Ammon's horn (tissue), 1 donor: ENCODE measurements at regions not wholly inside any gene's neighbourhood (a gene's known extent, or its start where the extent isn't known, plus 50 kb on each side); places are given as distances from the start of the nearest gene placed in this dataset.
A peak's percentile ranks its signal among the peaks of the same experiment; 100 is the strongest.

Experiments
- DNase-seq: peaks from one replicate; pipeline ENCODE4 v3.0.0-alpha.2; 2016; ENCODE audit warnings: low spot score

DNA sequence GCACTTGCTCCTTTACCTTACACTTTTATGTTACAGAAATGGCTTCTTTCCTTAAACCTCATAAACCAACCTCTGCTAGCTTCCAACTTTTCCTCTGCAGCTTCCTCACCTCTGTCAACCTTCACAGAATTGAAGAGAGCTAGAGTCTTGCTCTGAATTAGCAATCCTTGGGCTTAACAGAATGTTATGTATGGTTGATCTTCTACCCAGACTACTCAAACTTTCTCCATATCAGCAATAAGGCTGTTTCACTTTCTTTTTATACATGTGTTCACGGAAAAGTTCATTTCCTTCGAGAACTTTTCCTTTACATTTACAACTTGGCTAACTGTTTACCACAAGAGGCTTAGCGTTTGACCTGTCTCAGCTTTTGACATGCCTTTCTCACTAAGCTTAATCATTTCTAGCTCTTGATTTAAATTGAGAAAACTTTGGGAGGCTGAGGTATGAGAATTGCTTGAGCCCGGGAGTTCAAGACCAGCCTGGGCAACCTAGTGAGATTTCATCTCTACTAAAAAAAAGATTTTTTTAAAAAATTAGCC lies 207.3 kb downstream of the BMP7 start:
- no peak for DNase-seq

GRCh38 chr20:57060407-57061050 lies 205.9 kb downstream of the BMP7 start:
- DNase-seq, result no peak

DNA sequence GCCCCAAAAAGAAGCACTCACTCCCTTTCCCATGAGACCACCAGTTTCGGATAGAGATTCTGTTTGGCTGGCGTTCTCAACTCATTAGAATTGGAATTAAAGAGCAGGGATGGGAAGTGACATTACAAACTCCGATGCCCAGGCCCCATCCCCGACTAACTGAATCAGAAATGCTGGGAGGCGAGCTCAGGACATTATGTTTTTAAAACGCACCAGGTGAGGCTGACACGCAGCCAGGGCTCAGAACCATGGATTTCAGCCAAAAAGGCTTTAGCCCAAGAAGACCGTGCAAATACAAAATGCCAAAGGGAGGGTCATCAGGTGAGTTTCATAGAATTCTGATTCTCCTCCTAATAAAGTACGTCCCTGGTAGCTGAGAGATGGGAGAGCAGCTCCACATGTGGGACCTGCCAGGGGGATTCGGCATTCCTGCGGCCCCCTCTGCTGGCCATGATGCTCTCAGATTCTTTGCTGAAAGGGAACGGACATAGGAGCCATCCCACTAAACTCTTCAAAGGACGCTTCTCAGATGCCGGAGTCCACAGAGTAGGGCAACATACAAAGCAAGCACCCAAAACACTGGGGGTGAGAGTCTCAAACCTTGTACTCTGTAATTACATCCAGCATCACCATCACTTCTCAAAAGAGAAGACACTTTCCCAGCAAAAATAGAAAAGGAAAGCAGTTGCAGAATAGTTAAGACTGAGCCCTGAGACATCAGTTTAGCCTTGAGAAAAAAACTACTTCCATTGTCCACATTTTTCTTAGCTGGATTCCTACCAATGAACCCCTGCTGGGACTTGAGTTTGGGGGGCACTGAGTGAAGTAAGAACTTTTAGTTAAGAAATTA lies 205.2 kb downstream of the BMP7 start:
- peak; percentile 30 for DNase-seq

- no peak for DNase-seq
These were observed 204.2 kb downstream of the BMP7 start for GRCh38 chr20:57062241-57062640.

- no peak for DNase-seq
These were observed 203.7 kb downstream of the BMP7 start for GRCh38 chr20:57062696-57063270.

DNA sequence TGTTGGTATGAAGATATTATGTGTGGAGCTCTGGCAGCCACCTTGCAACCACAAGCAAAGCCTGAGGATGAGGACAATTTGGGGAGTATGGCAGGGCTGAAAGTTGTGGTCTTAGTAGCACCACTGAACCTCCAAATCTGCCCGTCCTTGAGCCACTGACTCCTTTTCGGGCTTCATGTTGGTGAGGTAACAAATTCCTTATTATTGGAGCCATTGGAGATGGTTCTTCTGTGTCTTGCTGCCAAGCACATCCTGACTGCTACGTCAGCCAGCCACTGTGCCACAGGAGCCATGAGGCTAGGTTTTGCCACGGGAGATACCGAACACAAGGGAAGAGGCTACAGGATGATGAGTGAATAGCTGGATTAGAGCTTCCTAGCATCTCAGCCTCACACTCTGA lies 201.6 kb downstream of the BMP7 start:
- no peak for DNase-seq

DNA sequence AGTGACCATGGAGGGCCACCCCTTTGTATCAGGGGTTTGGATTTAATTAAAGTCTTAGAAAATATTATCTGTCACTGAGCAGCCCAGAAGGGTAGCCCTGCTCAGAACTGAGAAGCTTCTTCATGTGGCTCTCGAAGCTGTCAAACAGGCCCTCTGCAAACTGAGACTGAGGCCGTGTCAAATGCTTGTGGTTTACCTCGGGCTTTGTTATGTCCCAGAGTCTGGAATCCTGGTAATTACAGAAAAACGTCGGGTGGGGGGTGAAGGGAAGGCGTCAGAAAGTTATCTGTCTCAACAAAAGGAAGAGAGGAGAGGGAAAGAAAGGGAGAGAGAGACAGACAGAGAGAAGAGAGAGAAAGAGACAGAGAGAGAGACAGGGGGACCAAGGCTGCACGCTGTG lies 200.8 kb downstream of the BMP7 start:
- no peak for DNase-seq

GRCh38 chr20:57066126-57066900 lies 200.1 kb downstream of the BMP7 start:
- no peak for DNase-seq

GRCh38 chr20:57069442-57069841 lies 197.0 kb downstream of the BMP7 start:
- DNase-seq, result no peak

DNA sequence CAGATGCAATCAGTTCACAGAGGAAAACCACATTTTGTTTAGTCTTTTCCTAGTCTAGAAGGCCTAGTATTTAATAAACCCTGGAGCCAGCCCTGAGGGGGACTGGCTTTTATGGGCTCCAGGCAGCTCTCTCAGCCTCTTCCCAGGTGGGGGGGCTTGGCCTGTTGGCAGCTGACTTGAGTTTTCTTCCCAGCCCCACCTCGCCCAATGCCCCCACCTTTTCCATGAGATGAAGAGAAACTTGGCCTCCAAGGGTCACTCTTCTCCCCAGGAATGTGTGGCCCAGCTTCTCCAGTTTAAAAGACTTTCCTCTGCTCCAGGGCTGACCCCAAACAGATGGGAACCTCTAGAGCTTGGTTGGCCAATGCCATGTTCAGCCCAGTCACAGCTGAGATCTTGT lies 196.1 kb downstream of the BMP7 start:
- no peak for DNase-seq

DNA sequence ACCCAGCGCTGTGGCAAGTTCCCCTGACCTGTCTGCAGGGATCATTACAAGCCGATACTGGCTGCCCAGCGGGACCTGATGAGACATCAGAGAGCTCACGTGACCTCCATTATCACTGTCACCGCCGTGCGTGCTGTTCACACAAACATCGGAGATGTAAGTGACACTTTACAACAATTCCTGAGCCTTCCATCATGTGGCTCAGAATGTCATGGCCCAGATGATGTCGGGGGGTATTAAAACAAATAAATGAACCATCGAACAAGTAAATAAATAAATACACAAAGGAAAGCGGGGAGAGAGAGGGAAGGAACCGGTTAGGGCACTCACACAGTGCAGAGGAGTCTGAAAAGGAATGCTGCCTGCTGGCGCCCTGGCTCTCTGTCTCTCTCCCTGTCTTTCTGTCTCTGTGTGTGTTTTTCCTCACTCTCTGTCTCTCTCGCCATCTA lies 195.1 kb downstream of the BMP7 start:
- no peak for DNase-seq

DNA sequence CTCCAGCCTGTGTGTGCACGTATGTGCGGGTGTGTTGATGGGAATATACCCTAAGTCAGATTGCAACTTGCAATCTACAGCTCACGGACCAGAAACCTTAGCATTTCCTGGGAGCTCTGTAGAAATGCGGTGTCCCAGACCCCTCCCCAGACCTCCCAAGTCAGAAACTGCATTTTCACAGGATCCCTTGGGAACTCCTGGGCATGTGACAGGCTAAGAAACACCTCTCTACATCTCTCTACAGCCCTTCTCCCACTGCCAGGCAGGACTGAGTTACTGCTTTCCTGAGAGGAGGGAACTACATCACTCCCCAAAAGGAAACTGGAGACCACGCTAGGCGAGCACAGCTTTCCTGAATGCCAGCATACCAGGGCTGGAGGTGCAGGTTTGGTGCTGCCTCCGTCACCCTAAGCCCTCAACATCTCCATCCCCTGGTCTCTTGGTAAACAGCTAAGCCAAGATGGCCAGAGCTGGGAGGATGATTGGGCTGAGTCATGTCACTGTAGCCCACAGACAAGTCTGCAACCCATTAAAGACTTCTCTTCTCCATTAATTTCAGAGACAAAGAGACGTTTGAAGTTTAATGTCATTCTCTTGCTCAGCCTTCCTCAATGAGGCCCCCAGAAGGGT lies 194.4 kb downstream of the BMP7 start:
- no peak for DNase-seq

GRCh38 chr20:57073402-57073801 lies 193.0 kb downstream of the BMP7 start:
- no peak for DNase-seq

DNA sequence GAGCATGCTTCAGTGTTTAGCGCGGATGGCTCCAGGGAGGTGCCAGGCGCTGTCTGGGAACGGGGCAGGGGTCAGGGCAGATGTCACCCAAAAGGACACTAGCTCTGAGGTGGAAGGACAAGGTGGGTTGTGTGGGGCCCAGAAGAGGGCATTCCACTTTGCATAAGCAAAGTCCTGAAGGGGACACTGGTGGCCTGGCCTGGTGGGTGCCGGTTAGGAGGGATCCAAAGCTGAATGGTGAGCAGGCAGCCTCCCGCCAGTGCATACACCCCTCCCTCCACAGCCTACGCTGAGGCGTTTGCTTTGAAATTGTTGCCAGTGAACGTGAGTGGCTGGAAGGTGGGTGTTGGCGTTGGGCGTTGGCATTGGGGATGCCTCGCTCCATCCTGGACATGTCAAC lies 192.1 kb downstream of the BMP7 start:
- no peak for DNase-seq

DNA sequence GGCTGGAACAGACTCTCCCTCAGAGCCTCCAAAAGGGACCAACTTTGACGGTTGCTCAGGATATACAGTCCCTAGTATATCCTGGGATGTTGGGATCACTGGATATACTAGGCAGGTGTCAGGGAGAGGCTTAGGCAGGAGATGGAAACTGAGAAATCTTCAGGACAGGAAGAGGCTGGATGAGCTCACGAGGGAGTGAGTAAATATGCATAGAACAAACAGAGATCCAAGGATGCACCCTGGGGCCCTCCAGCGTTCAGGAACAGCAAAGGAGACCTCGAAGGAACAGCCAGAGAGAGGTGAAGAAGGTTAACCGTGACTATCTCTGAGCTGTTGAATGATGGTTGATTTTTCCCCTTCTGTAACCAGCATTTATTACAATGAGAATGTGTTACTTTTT lies 191.3 kb downstream of the BMP7 start:
- no peak for DNase-seq

- DNase-seq, result no peak
These were observed 190.8 kb downstream of the BMP7 start for GRCh38 chr20:57075603-57076002.

- DNase-seq, result no peak
These were observed 190.2 kb downstream of the BMP7 start for GRCh38 chr20:57076152-57076652.

- DNase-seq, result no peak
These were observed 189.5 kb downstream of the BMP7 start for GRCh38 chr20:57076951-57077350.

DNA sequence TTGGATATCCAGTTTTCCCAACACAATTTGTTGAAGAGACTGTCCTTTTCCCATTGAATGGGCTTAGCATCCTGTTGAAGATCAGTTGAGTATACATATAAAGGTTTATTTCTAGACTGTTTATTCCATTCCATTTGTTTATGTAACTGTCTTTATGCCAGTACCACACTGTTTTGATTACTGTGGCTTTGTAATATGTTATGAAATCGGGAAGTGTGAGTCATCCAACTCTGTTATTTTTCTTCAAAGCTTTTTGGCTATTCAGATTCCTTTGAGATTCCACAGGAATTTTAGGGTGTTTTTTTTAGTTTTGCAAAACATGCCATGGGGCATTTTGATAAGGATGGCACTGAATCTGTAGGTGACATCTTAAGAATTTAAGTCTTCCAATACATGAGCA lies 188.3 kb downstream of the BMP7 start:
- no peak for DNase-seq

DNA sequence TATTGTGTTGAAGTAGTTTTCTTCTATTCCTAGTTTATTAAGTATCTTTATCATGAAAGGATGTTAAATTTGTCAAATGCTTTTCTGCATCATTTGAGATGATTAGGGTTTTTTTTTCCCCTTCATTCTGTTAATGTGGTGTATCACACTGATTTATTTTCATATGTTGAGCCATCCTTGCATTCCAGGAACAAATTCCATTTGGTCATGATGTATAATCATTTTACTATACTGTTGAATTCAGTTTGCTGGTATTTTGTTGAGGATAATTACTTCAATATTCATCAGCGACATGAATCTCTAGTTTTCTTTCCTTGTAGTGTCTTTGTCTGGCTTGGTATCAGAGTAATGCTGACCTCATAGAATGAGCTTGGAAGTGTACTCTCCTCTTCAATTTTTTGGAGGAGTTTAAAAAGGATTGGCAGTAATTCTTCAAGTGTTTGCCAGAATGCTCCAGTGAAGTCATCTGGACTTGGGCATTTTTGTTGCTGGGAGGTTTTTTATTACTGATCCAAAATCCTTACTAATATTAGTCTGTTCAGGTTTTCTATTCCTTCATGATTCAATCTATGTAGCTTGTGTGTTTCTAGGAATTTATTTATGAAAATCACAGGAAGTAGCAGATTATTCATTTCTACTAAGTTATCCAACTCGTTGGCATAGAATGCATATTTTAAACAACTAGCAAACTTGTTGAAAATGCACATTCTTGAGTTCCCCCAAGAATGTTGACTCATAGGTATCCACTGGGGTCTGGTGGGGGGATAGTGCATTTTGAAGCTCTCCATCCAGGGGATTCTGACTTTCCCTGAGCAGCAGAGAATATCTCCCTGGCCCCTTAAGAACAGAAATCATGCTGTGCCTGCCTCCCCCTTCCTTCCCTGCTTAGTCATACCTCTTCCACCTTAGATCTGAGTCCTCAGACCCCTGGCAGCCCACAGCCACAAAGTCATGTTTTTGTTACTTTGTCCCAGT lies 187.1 kb downstream of the BMP7 start:
- no peak for DNase-seq
